Liver (tissue), 7 donors: ENCODE measurements at regions not wholly inside any gene's neighbourhood (a gene's known extent, or its start where the extent isn't known, plus 50 kb on each side); places are given as distances from the start of the nearest gene placed in this dataset.

Source experiments
- DNase-seq: peaks from one replicate; pipeline ENCODE4 v3.0.0-alpha.2; 2017; ENCODE audit warnings: low spot score
- H3K27ac ChIP-seq, 2 donors: one replicate each; pipeline ENCODE4 v1.7.0; 2013; ENCODE audit warnings: inconsistent platforms in 2 of 2, low read length in 2 of 2, control low read depth in 1 of 2, low read depth in 1 of 2, mild to moderate bottlenecking in 1 of 2
- H3K27me3 ChIP-seq, 4 donors: one replicate each; pipeline versions ENCODE4 v1.6.1 to v1.7.0; 2013; ENCODE audit warnings: low read length in 3 of 4, inconsistent platforms in 1 of 4, mild to moderate bottlenecking in 1 of 4, moderate library complexity in 1 of 4; ENCODE audit not compliant: control insufficient read depth in 4 of 4, insufficient read depth in 4 of 4
- H3K36me3 ChIP-seq, 4 donors: one replicate each; pipeline versions ENCODE4 v1.6.1 to v1.7.0; 2013; ENCODE audit warnings: low read length in 3 of 4, mild to moderate bottlenecking in 3 of 4, low read depth in 1 of 4, moderate library complexity in 1 of 4; ENCODE audit not compliant: control insufficient read depth in 4 of 4, insufficient read depth in 3 of 4
- H3K4me1 ChIP-seq, 4 donors: one replicate each; pipeline versions ENCODE4 v1.6.1 to v1.7.0; 2013; ENCODE audit warnings: low read length in 3 of 4, mild to moderate bottlenecking in 3 of 4, moderate library complexity in 1 of 4; ENCODE audit not compliant: control insufficient read depth in 4 of 4, insufficient read depth in 4 of 4
- H3K4me3 ChIP-seq, 3 donors: one replicate each; pipeline versions ENCODE4 v1.6.1 to v1.7.0; 2013; ENCODE audit warnings: low read length in 3 of 3, control low read depth in 1 of 3, low read depth in 1 of 3, mild to moderate bottlenecking in 1 of 3
- H3K9ac ChIP-seq, 2 donors: one replicate each; pipeline ENCODE4 v1.7.0; 2013; ENCODE audit warnings: low read length in 2 of 2, mild to moderate bottlenecking in 2 of 2, moderate library complexity in 2 of 2, control low read depth in 1 of 2, low read depth in 1 of 2
- H3K9me3 ChIP-seq, 4 donors: one replicate each; pipeline versions ENCODE4 v1.6.1 to v1.7.0; 2013; ENCODE audit warnings: low read length in 3 of 4; ENCODE audit not compliant: control insufficient read depth in 4 of 4
- FOXA1 ChIP-seq: IDR thresholded peaks from 2 replicates; pipeline ENCODE4 v1.6.1; 2016; ENCODE audit warnings: antibody characterized with exemption
- FOXA2 ChIP-seq: IDR thresholded peaks from 2 replicates; pipeline ENCODE4 v1.6.1; 2016; ENCODE audit warnings: antibody characterized with exemption
- GABPA ChIP-seq, 2 donors: IDR thresholded peaks in 1 of 2; conservative IDR thresholded peaks in 1 of 2; 2 replicates each; pipeline ENCODE4 v1.6.1; 2016; ENCODE audit warnings: antibody characterized with exemption in 2 of 2, mild to moderate bottlenecking in 1 of 2, moderate library complexity in 1 of 2
- HNF4A ChIP-seq, 2 donors: conservative IDR thresholded peaks; 2 replicates each; pipeline ENCODE4 v1.6.1; 2016; ENCODE audit warnings: antibody characterized with exemption in 2 of 2, mild to moderate bottlenecking in 2 of 2
- JUND ChIP-seq, 2 donors: IDR thresholded peaks; 2 replicates each; pipeline ENCODE4 v1.6.1; 2016; ENCODE audit warnings: antibody characterized with exemption in 2 of 2
- NR2F2 ChIP-seq: IDR thresholded peaks from 2 replicates; pipeline ENCODE4 v1.6.1; 2016; ENCODE audit warnings: antibody characterized with exemption
- RAD21 ChIP-seq, 2 donors: IDR thresholded peaks; 2 replicates each; pipeline ENCODE4 v1.6.1; 2016; ENCODE audit warnings: antibody characterized with exemption in 2 of 2, mild to moderate bottlenecking in 2 of 2
- RXRA ChIP-seq, 2 donors: IDR thresholded peaks; 2 replicates each; pipeline ENCODE4 v1.6.1; 2017 to 2018; ENCODE audit warnings: antibody characterized with exemption in 2 of 2, mild to moderate bottlenecking in 1 of 2
- SP1 ChIP-seq: IDR thresholded peaks from 2 replicates; pipeline ENCODE4 v1.6.1; 2018; ENCODE audit warnings: antibody characterized with exemption, mild to moderate bottlenecking
- TAF1 ChIP-seq: conservative IDR thresholded peaks from 2 replicates; pipeline ENCODE4 v1.6.1; 2016; ENCODE audit warnings: antibody characterized with exemption, mild to moderate bottlenecking
- YY1 ChIP-seq: IDR thresholded peaks from 2 replicates; pipeline ENCODE4 v1.6.1; 2016; ENCODE audit warnings: antibody characterized with exemption, mild to moderate bottlenecking
- WGBS: extraction: QIAGEN DNeasy Blood & Tissue Kit; methylation state at CpG from one replicate; pipeline ENCODE4 v1.1.7; 2013; 5-methylcytosine and 5-hydroxymethylcytosine counted together
- TF ChIP-seq, protein P1 (sequence below): IDR thresholded peaks from 2 replicates; pipeline ENCODE4 v1.6.1; 2016; ENCODE audit warnings: antibody characterized with exemption, mild to moderate bottlenecking
- TF ChIP-seq, protein P2 (sequence below): IDR thresholded peaks from 2 replicates; pipeline ENCODE4 v1.6.1; 2016; ENCODE audit warnings: antibody characterized with exemption
- TF ChIP-seq, protein P3 (sequence below): IDR thresholded peaks from 2 replicates; pipeline ENCODE4 v1.6.1; 2016; ENCODE audit warnings: antibody characterized with exemption
- TF ChIP-seq, protein P4 (sequence below): IDR thresholded peaks from 2 replicates; pipeline ENCODE4 v1.6.1; 2016; ENCODE audit warnings: antibody characterized with exemption
- donor health status: healthy.
- donor health status: healthy.
- donor health status: healthy.
- donor health status: healthy.

DNA sequence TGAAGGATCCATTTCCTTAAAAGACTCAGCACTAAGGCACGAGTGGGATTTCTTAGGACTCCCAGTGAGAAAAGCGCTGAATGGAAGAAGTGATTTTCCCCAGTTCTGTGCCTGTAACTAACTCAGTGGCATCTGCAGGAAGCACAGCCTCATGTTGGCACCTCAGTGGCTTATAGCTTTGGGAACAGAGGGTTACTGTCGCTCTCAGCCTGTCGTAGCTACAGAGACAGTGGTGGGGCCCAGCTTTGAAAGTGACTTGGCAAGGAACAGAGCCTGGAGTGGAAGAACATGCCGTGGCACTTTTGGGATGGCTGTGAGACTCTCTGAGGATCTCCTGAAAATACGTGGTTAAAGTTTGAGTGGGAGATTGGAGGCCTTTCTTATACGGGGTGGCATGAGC is 242.4 kb upstream of the MYOCD start:
- Histone ChIP-seq H3K4me3 (no peak overlapping the region), H3K9me3 (peaks cover 0 to 6% (median 5%) of the 10 kb centered on the region in 4 donors), H3K36me3 (no peaks in the 10 kb centered on the region), H3K4me1 (no peaks in the 10 kb centered on the region), H3K27me3 (no peaks in the 10 kb centered on the region), H3K9ac (no peak overlapping the region), H3K27ac (no peak overlapping the region)
- TF ChIP-seq NR2F2 (no peak), FOXA2 (no peak), HNF4A (conservative IDR thresholded peaks at IDR 0.05) (no peak), SP1 (no peak), FOXA1 (no peak), YY1 (no peak), RXRA (IDR thresholded peaks at IDR 0.05) (no peak), RAD21 (IDR thresholded peaks at IDR 0.05) (no peak), GABPA (IDR thresholded peaks at IDR 0.05 in 1 of 2, conservative IDR thresholded peaks at IDR 0.05 in 1 of 2) (no peak)
- TF ChIP-seq, protein P1, sequence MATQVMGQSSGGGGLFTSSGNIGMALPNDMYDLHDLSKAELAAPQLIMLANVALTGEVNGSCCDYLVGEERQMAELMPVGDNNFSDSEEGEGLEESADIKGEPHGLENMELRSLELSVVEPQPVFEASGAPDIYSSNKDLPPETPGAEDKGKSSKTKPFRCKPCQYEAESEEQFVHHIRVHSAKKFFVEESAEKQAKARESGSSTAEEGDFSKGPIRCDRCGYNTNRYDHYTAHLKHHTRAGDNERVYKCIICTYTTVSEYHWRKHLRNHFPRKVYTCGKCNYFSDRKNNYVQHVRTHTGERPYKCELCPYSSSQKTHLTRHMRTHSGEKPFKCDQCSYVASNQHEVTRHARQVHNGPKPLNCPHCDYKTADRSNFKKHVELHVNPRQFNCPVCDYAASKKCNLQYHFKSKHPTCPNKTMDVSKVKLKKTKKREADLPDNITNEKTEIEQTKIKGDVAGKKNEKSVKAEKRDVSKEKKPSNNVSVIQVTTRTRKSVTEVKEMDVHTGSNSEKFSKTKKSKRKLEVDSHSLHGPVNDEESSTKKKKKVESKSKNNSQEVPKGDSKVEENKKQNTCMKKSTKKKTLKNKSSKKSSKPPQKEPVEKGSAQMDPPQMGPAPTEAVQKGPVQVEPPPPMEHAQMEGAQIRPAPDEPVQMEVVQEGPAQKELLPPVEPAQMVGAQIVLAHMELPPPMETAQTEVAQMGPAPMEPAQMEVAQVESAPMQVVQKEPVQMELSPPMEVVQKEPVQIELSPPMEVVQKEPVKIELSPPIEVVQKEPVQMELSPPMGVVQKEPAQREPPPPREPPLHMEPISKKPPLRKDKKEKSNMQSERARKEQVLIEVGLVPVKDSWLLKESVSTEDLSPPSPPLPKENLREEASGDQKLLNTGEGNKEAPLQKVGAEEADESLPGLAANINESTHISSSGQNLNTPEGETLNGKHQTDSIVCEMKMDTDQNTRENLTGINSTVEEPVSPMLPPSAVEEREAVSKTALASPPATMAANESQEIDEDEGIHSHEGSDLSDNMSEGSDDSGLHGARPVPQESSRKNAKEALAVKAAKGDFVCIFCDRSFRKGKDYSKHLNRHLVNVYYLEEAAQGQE: no peak
- TF ChIP-seq, protein P2, sequence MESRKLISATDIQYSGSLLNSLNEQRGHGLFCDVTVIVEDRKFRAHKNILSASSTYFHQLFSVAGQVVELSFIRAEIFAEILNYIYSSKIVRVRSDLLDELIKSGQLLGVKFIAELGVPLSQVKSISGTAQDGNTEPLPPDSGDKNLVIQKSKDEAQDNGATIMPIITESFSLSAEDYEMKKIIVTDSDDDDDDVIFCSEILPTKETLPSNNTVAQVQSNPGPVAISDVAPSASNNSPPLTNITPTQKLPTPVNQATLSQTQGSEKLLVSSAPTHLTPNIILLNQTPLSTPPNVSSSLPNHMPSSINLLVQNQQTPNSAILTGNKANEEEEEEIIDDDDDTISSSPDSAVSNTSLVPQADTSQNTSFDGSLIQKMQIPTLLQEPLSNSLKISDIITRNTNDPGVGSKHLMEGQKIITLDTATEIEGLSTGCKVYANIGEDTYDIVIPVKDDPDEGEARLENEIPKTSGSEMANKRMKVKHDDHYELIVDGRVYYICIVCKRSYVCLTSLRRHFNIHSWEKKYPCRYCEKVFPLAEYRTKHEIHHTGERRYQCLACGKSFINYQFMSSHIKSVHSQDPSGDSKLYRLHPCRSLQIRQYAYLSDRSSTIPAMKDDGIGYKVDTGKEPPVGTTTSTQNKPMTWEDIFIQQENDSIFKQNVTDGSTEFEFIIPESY: no peak
- TF ChIP-seq, protein P3, sequence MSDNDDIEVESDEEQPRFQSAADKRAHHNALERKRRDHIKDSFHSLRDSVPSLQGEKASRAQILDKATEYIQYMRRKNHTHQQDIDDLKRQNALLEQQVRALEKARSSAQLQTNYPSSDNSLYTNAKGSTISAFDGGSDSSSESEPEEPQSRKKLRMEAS: no peak
- TF ChIP-seq, protein P4, sequence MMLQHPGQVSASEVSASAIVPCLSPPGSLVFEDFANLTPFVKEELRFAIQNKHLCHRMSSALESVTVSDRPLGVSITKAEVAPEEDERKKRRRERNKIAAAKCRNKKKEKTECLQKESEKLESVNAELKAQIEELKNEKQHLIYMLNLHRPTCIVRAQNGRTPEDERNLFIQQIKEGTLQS: no peak
- DNase-seq: no peak
- 75% methylated on average over 7 of the region's 7 CpGs for WGBS

DNA sequence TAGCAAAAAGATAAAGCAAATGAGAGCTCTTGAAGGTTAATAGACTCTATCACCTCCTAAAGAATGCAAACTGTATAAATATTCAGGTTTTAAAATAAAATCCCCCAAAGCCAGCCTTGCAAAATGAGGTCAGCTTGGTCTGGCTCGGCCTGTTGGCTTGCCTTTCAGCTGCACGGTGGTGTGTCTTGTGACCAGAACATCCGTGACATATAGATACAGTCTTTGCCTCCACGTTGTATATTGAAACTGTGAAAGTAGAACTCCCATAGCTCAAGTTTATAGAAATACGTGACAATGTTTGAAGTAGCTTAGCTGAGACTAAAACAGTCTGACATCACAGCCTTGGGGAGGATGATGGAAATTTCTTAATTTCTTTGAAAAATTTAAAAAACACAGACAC is 236.6 kb upstream of the MYOCD start:
- no peaks in the 10 kb centered on the region for H3K36me3 ChIP-seq
- H3K4me3 ChIP-seq: no peak overlapping the region
- DNase-seq: no peak
- no peaks in the 10 kb centered on the region for H3K4me1 ChIP-seq
- H3K9ac ChIP-seq: no peak overlapping the region
- H3K9me3 ChIP-seq: peaks cover 0 to 4% (median under 1%) of the 10 kb centered on the region in 4 donors
- H3K27me3 ChIP-seq: no peaks in the 10 kb centered on the region
- H3K27ac ChIP-seq: no peak overlapping the region
- WGBS: 83% methylated on average over 5 of the region's 5 CpGs
- TF ChIP-seq YY1: no peak
- TF ChIP-seq FOXA2: no peak
- TF ChIP-seq HNF4A (conservative IDR thresholded peaks at IDR 0.05): no peak
- TF ChIP-seq, protein P3: no peak
- no peak for TF ChIP-seq GABPA (IDR thresholded peaks at IDR 0.05 in 1 of 2, conservative IDR thresholded peaks at IDR 0.05 in 1 of 2)
- no peak for TF ChIP-seq TAF1
- TF ChIP-seq JUND (IDR thresholded peaks at IDR 0.05): no peak
